ENCODE measurements at regions not wholly inside any gene's neighbourhood (a gene's known extent, or its start where the extent isn't known, plus 50 kb on each side); places are given as distances from the start of the nearest gene placed in this dataset.

GRCh38 chr12:5140190-5140589, 96.5 kb downstream of the KCNA5 start:
- no peaks in the 10 kb centered on the region for H3K4me1 ChIP-seq (ENCODE audit: control insufficient read depth in 4 of 4, insufficient read depth in 4 of 4, low read length in 3 of 4)
- no peak overlapping the region for H3K9ac ChIP-seq (ENCODE audit: low read depth in 1 of 2, low read length in 2 of 2)
- H3K27ac ChIP-seq (ENCODE audit: low read depth in 1 of 2, low read length in 2 of 2) = no peak overlapping the region
- H3K36me3 ChIP-seq (ENCODE audit: control insufficient read depth in 4 of 4, insufficient read depth in 3 of 4, low read depth in 1 of 4, low read length in 3 of 4) = no peaks in the 10 kb centered on the region
- H3K9me3 ChIP-seq (ENCODE audit: control insufficient read depth in 4 of 4, low read length in 3 of 4) = peaks cover 5 to 19% (median 6%) of the 10 kb centered on the region in 4 donors
- H3K27me3 ChIP-seq (ENCODE audit: control insufficient read depth in 4 of 4, insufficient read depth in 4 of 4, low read length in 3 of 4) = no peaks in the 10 kb centered on the region
- WGBS = 76% methylated on average over 3 of the region's 3 CpGs
- DNase-seq (ENCODE audit: low spot score) = no peak
- TF ChIP-seq EGR1 (IDR thresholded peaks at IDR 0.05; ENCODE audit: low read depth in 2 of 2) (no peak), HNF4A (conservative IDR thresholded peaks at IDR 0.05) (no peak), TAF1 (conservative IDR thresholded peaks at IDR 0.05) (no peak)
- H3K4me3 ChIP-seq (ENCODE audit: low read depth in 1 of 3, low read length in 3 of 3) = no peak overlapping the region

DNA sequence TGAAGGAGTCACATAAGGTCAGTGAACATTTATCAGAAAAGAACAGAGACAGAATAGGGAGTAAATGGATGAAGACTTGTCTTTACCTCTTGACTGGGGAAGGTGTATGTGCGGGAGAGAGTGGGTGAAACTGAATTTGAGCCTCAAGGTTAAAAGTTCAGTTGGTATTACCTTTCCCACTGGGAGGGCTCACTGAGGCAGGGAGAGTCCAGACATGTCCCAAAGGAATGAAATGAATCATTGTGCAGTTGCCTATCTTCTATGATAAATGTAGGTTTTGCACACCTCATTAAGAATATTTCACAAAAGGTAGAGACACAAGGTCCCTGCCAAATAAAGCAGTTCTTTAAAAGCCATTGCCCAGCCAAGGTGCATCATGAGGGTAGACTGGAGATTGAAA, 105.2 kb downstream of the KCNA5 start:
- TF ChIP-seq HNF4A (conservative IDR thresholded peaks at IDR 0.05) = no peak
- no peak for TF ChIP-seq TAF1 (conservative IDR thresholded peaks at IDR 0.05)
- no peak for TF ChIP-seq YY1 (IDR thresholded peaks at IDR 0.05)
- no peak for TF ChIP-seq GABPA (IDR thresholded peaks at IDR 0.05 in 1 of 2, conservative IDR thresholded peaks at IDR 0.05 in 1 of 2)
- no peak for TF ChIP-seq FOXA1 (IDR thresholded peaks at IDR 0.05)
- no peak for TF ChIP-seq FOXA2 (IDR thresholded peaks at IDR 0.05)
- TF ChIP-seq HNF4G (IDR thresholded peaks at IDR 0.05) = no peak
- TF ChIP-seq RAD21 (IDR thresholded peaks at IDR 0.05) = no peak
- TF ChIP-seq ATF3 (IDR thresholded peaks at IDR 0.05) = no peak
- TF ChIP-seq SP1 (IDR thresholded peaks at IDR 0.05) = no peak
- no peak for TF ChIP-seq REST (IDR thresholded peaks at IDR 0.05)
- no peak for TF ChIP-seq EGR1 (IDR thresholded peaks at IDR 0.05; ENCODE audit: low read depth in 2 of 2)
- no peak for TF ChIP-seq NR2F2 (IDR thresholded peaks at IDR 0.05)
- TF ChIP-seq, protein P1, sequence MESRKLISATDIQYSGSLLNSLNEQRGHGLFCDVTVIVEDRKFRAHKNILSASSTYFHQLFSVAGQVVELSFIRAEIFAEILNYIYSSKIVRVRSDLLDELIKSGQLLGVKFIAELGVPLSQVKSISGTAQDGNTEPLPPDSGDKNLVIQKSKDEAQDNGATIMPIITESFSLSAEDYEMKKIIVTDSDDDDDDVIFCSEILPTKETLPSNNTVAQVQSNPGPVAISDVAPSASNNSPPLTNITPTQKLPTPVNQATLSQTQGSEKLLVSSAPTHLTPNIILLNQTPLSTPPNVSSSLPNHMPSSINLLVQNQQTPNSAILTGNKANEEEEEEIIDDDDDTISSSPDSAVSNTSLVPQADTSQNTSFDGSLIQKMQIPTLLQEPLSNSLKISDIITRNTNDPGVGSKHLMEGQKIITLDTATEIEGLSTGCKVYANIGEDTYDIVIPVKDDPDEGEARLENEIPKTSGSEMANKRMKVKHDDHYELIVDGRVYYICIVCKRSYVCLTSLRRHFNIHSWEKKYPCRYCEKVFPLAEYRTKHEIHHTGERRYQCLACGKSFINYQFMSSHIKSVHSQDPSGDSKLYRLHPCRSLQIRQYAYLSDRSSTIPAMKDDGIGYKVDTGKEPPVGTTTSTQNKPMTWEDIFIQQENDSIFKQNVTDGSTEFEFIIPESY (IDR thresholded peaks at IDR 0.05) = no peak
- TF ChIP-seq, protein P2, sequence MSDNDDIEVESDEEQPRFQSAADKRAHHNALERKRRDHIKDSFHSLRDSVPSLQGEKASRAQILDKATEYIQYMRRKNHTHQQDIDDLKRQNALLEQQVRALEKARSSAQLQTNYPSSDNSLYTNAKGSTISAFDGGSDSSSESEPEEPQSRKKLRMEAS (IDR thresholded peaks at IDR 0.05) = no peak
- no peak for TF ChIP-seq JUND (IDR thresholded peaks at IDR 0.05)
- Histone ChIP-seq H3K27ac (ENCODE audit: low read depth in 1 of 2, low read length in 2 of 2) (no peak overlapping the region), H3K9me3 (ENCODE audit: control insufficient read depth in 4 of 4, low read length in 3 of 4) (peaks cover 0 to 7% (median 2%) of the 10 kb centered on the region in 4 donors), H3K4me1 (ENCODE audit: control insufficient read depth in 4 of 4, insufficient read depth in 4 of 4, low read length in 3 of 4) (no peaks in the 10 kb centered on the region), H3K27me3 (ENCODE audit: control insufficient read depth in 4 of 4, insufficient read depth in 4 of 4, low read length in 3 of 4) (peaks cover 0 to 10% (median under 1%) of the 10 kb centered on the region in 4 donors), H3K4me3 (ENCODE audit: low read depth in 1 of 3, low read length in 3 of 3) (no peak overlapping the region), H3K9ac (ENCODE audit: low read depth in 1 of 2, low read length in 2 of 2) (no peak overlapping the region), H3K36me3 (ENCODE audit: control insufficient read depth in 4 of 4, insufficient read depth in 3 of 4, low read depth in 1 of 4, low read length in 3 of 4) (no peaks in the 10 kb centered on the region)
- no peak for DNase-seq (ENCODE audit: low spot score)
- 79% methylated on average over 1 of the region's 1 CpG for WGBS
